ENCODE measurements at regions not wholly inside any gene's neighbourhood (a gene's known extent, or its start where the extent isn't known, plus 50 kb on each side); places are given as distances from the start of the nearest gene placed in this dataset.

DNA sequence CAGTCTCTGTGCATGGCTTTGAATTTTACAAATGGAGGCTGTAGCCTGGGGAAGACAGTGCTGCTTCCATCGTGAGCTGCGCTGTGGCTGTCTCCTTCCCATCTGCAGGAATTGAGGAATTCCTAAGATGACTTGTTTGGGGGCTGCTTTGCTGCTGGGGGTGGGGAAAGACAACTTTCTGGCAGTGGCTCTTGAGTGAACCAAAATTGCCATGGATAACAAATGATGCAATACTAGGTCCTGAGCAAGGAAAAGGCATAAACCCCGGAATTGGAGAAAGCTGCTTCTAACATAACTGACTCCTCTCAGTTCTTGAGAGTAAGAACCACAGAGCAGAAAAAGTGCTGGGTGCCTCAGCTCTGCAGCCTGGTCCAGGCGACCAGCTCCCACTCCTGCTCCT, 245.0 kb upstream of the RPL38 start:
- Histone ChIP-seq H3K27me3 (ENCODE audit: insufficient read depth, low read depth, low read length) (no peaks in the 10 kb centered on the region), H3F3A (ENCODE audit: insufficient read depth, low read length, poor library complexity, severe bottlenecking) (no peaks in the 10 kb centered on the region), H3K9me2 (ENCODE audit: insufficient read depth, low read length) (no peaks in the 10 kb centered on the region), H3K36me3 (ENCODE audit: insufficient read depth, low read length) (no peaks in the 10 kb centered on the region), H4K20me1 (ENCODE audit: insufficient read depth) (no peaks in the 10 kb centered on the region), H3K9me3 (ENCODE audit: low read length) (peaks cover 3% of the 10 kb centered on the region), H3K9ac (ENCODE audit: low read length) (no peak overlapping the region), H2AFZ (ENCODE audit: low read depth, low read length) (no peak overlapping the region), H3K4me2 (ENCODE audit: low read length) (no peak overlapping the region), H3K79me2 (replicated peaks; ENCODE audit: insufficient read depth, low read length) (no peaks in the 10 kb centered on the region), H3K4me3 (ENCODE audit: low read length) (no peak overlapping the region), H3K27ac (ENCODE audit: low read length) (no peak overlapping the region)
- TF ChIP-seq EP300 (conservative IDR thresholded peaks at IDR 0.05; ENCODE audit: poor library complexity, severe bottlenecking) (no peak), TAF1 (IDR thresholded peaks at IDR 0.05; ENCODE audit: low read depth) (no peak)

DNA sequence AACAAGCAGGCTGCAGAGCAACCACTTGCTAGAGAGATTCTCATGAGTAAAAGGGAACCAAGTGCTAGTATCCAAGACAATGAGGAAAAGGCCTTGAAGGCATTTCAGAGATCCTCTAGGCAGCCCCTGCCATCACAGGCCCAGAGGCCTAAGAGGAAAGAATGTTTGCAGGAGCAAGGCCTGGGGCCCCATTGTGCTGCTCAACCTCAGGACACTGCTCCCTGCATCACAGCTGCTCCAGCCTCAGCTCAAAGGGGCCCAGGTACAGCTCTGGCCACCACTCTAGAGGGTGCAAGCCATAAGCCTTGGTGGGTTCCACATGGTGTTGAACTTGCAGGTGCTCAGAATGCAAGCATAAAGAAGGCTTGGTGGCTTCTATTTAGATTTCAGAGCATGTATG, 243.0 kb upstream of the RPL38 start:
- H2AFZ ChIP-seq (ENCODE audit: low read depth, low read length), result no peak overlapping the region
- H3K79me2 ChIP-seq (replicated peaks; ENCODE audit: insufficient read depth, low read length), result no peaks in the 10 kb centered on the region
- H3F3A ChIP-seq (ENCODE audit: insufficient read depth, low read length, poor library complexity, severe bottlenecking), result no peaks in the 10 kb centered on the region
- no peaks in the 10 kb centered on the region for H3K27me3 ChIP-seq (ENCODE audit: insufficient read depth, low read depth, low read length)
- no peak overlapping the region for H3K9ac ChIP-seq (ENCODE audit: low read length)
- H3K4me3 ChIP-seq (ENCODE audit: low read length), result no peak overlapping the region
- no peak overlapping the region for H3K4me2 ChIP-seq (ENCODE audit: low read length)
- peaks cover 3% of the 10 kb centered on the region for H3K9me3 ChIP-seq (ENCODE audit: low read length)
- no peak overlapping the region for H3K27ac ChIP-seq (ENCODE audit: low read length)
- H3K9me2 ChIP-seq (ENCODE audit: insufficient read depth, low read length), result no peaks in the 10 kb centered on the region
- no peaks in the 10 kb centered on the region for H4K20me1 ChIP-seq (ENCODE audit: insufficient read depth)
- TF ChIP-seq POLR2AphosphoS5 (IDR thresholded peaks at IDR 0.05), result no peak
- no peak for TF ChIP-seq EZH2 (IDR thresholded peaks at IDR 0.05; ENCODE audit: borderline replicate concordance, insufficient read depth, low read length, poor library complexity, severe bottlenecking)
- TF ChIP-seq TAF1 (IDR thresholded peaks at IDR 0.05; ENCODE audit: low read depth), result no peak
- TF ChIP-seq RAD21 (conservative IDR thresholded peaks at IDR 0.05), result no peak
- TF ChIP-seq, protein P1, sequence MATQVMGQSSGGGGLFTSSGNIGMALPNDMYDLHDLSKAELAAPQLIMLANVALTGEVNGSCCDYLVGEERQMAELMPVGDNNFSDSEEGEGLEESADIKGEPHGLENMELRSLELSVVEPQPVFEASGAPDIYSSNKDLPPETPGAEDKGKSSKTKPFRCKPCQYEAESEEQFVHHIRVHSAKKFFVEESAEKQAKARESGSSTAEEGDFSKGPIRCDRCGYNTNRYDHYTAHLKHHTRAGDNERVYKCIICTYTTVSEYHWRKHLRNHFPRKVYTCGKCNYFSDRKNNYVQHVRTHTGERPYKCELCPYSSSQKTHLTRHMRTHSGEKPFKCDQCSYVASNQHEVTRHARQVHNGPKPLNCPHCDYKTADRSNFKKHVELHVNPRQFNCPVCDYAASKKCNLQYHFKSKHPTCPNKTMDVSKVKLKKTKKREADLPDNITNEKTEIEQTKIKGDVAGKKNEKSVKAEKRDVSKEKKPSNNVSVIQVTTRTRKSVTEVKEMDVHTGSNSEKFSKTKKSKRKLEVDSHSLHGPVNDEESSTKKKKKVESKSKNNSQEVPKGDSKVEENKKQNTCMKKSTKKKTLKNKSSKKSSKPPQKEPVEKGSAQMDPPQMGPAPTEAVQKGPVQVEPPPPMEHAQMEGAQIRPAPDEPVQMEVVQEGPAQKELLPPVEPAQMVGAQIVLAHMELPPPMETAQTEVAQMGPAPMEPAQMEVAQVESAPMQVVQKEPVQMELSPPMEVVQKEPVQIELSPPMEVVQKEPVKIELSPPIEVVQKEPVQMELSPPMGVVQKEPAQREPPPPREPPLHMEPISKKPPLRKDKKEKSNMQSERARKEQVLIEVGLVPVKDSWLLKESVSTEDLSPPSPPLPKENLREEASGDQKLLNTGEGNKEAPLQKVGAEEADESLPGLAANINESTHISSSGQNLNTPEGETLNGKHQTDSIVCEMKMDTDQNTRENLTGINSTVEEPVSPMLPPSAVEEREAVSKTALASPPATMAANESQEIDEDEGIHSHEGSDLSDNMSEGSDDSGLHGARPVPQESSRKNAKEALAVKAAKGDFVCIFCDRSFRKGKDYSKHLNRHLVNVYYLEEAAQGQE (IDR thresholded peaks at IDR 0.05; ENCODE audit: borderline replicate concordance), result no peak
- TF ChIP-seq SMC3 (conservative IDR thresholded peaks at IDR 0.05; ENCODE audit: poor library complexity), result no peak
- TF ChIP-seq, protein P2, sequence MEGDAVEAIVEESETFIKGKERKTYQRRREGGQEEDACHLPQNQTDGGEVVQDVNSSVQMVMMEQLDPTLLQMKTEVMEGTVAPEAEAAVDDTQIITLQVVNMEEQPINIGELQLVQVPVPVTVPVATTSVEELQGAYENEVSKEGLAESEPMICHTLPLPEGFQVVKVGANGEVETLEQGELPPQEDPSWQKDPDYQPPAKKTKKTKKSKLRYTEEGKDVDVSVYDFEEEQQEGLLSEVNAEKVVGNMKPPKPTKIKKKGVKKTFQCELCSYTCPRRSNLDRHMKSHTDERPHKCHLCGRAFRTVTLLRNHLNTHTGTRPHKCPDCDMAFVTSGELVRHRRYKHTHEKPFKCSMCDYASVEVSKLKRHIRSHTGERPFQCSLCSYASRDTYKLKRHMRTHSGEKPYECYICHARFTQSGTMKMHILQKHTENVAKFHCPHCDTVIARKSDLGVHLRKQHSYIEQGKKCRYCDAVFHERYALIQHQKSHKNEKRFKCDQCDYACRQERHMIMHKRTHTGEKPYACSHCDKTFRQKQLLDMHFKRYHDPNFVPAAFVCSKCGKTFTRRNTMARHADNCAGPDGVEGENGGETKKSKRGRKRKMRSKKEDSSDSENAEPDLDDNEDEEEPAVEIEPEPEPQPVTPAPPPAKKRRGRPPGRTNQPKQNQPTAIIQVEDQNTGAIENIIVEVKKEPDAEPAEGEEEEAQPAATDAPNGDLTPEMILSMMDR (IDR thresholded peaks at IDR 0.05; ENCODE audit: poor library complexity, severe bottlenecking), result no peak
- TF ChIP-seq EP300 (conservative IDR thresholded peaks at IDR 0.05; ENCODE audit: poor library complexity, severe bottlenecking), result no peak
- TF ChIP-seq MXI1 (conservative IDR thresholded peaks at IDR 0.05; ENCODE audit: poor library complexity, severe bottlenecking), result no peak
- H3K36me3 ChIP-seq (ENCODE audit: insufficient read depth, low read length), result no peaks in the 10 kb centered on the region

DNA sequence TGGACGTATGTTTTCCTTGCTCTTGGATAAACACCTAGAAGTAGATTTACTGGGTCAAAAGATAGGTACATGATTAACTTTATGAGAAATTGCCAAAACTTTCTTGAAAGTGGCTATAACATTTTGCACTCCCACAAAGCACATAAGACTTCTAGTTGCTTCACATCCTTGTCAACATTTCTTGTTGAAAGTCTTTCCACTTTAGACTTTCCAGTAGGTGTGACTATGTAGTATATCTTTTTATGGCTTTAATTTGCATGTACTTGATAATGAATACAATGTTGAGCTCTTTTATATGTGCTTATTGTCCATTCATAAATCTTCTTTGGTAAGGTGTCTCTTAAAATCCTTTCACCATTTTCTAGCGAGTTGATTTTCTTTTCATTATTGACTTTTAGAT, 241.2 kb upstream of the RPL38 start:
- TF ChIP-seq RAD21 (conservative IDR thresholded peaks at IDR 0.05), result no peak
- TF ChIP-seq, protein P1 (IDR thresholded peaks at IDR 0.05; ENCODE audit: borderline replicate concordance), result no peak
- TF ChIP-seq POLR2AphosphoS5 (IDR thresholded peaks at IDR 0.05), result no peak
- TF ChIP-seq TAF1 (IDR thresholded peaks at IDR 0.05; ENCODE audit: low read depth), result no peak
- TF ChIP-seq EZH2 (IDR thresholded peaks at IDR 0.05; ENCODE audit: borderline replicate concordance, insufficient read depth, low read length, poor library complexity, severe bottlenecking), result no peak
- no peak for TF ChIP-seq SMC3 (conservative IDR thresholded peaks at IDR 0.05; ENCODE audit: poor library complexity)
- TF ChIP-seq, protein P2 (IDR thresholded peaks at IDR 0.05; ENCODE audit: poor library complexity, severe bottlenecking), result no peak
- TF ChIP-seq EP300 (conservative IDR thresholded peaks at IDR 0.05; ENCODE audit: poor library complexity, severe bottlenecking), result no peak
- no peak for TF ChIP-seq MXI1 (conservative IDR thresholded peaks at IDR 0.05; ENCODE audit: poor library complexity, severe bottlenecking)
- H3K27me3 ChIP-seq (ENCODE audit: insufficient read depth, low read depth, low read length), result no peaks in the 10 kb centered on the region
- H3K4me2 ChIP-seq (ENCODE audit: low read length), result no peak overlapping the region
- H3K4me3 ChIP-seq (ENCODE audit: low read length), result no peak overlapping the region
- H3F3A ChIP-seq (ENCODE audit: insufficient read depth, low read length, poor library complexity, severe bottlenecking), result no peaks in the 10 kb centered on the region
- no peak overlapping the region for H3K27ac ChIP-seq (ENCODE audit: low read length)
- no peaks in the 10 kb centered on the region for H3K79me2 ChIP-seq (replicated peaks; ENCODE audit: insufficient read depth, low read length)
- no peaks in the 10 kb centered on the region for H3K9me2 ChIP-seq (ENCODE audit: insufficient read depth, low read length)
- no peaks in the 10 kb centered on the region for H4K20me1 ChIP-seq (ENCODE audit: insufficient read depth)
- H3K9me3 ChIP-seq (ENCODE audit: low read length), result peaks cover 3% of the 10 kb centered on the region
- H3K9ac ChIP-seq (ENCODE audit: low read length), result no peak overlapping the region
- no peak overlapping the region for H2AFZ ChIP-seq (ENCODE audit: low read depth, low read length)
- H3K36me3 ChIP-seq (ENCODE audit: insufficient read depth, low read length), result no peaks in the 10 kb centered on the region

Data from neural cell (in vitro differentiated cells).